ENCODE measurements at regions not wholly inside any gene's neighbourhood (a gene's known extent, or its start where the extent isn't known, plus 50 kb on each side); places are given as distances from the start of the nearest gene placed in this dataset.

DNA sequence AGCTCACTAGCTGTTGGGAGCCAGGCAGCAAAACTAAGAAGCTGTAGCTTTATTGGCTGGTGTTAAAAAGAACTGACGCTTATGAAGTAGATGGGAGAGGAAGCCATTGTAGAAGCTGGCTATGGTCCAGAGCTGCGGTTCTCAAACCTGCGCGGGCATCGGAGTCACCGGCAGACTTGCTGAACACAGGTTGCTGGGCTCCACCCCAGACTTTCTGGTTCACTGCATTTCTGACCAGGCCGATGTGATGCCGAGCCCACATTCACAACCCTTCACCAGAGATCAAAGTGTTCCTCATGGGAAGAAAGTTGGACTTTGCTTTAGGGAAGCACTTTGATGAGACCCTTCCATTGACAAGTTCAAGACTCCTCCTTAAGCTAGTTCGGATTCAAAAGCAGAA is 231.6 kb downstream of the QKI start:
- no peak for DNase-seq (ENCODE audit: low read depth)
- no peak overlapping the region for H3K4me2 ChIP-seq (ENCODE audit: low read length)
- TF ChIP-seq, protein P1, sequence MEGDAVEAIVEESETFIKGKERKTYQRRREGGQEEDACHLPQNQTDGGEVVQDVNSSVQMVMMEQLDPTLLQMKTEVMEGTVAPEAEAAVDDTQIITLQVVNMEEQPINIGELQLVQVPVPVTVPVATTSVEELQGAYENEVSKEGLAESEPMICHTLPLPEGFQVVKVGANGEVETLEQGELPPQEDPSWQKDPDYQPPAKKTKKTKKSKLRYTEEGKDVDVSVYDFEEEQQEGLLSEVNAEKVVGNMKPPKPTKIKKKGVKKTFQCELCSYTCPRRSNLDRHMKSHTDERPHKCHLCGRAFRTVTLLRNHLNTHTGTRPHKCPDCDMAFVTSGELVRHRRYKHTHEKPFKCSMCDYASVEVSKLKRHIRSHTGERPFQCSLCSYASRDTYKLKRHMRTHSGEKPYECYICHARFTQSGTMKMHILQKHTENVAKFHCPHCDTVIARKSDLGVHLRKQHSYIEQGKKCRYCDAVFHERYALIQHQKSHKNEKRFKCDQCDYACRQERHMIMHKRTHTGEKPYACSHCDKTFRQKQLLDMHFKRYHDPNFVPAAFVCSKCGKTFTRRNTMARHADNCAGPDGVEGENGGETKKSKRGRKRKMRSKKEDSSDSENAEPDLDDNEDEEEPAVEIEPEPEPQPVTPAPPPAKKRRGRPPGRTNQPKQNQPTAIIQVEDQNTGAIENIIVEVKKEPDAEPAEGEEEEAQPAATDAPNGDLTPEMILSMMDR (IDR thresholded peaks at IDR 0.05; ENCODE audit: insufficient read depth, low read depth, low read length): no peak
- no peak overlapping the region for H3K27ac ChIP-seq (ENCODE audit: low read depth, low read length)
- H3K4me3 ChIP-seq (ENCODE audit: insufficient read depth, low read depth, low read length): no peak overlapping the region
- H3K79me2 ChIP-seq (ENCODE audit: insufficient read depth, low read length): no peaks in the 10 kb centered on the region
- no peak overlapping the region for H3K9ac ChIP-seq (ENCODE audit: low read length)
- H4K20me1 ChIP-seq (ENCODE audit: insufficient read depth, low read length): no peaks in the 10 kb centered on the region
- Mint-ChIP-seq H3K4me1 (ENCODE audit: low read depth, unreplicated experiment) (no peaks in the 10 kb centered on the region), H3K27me3 (ENCODE audit: low read depth, unreplicated experiment) (peaks cover 13% of the 10 kb centered on the region), H3K36me3 (ENCODE audit: low read depth, unreplicated experiment) (peaks cover 2% of the 10 kb centered on the region), H3K9me3 (ENCODE audit: unreplicated experiment) (peaks cover 5% of the 10 kb centered on the region), H3K4me3 (ENCODE audit: unreplicated experiment) (no peak overlapping the region), H3K27ac (ENCODE audit: unreplicated experiment) (no peak overlapping the region)
- H3K9me3 ChIP-seq (ENCODE audit: insufficient read depth, low read depth, low read length): no peaks in the 10 kb centered on the region
- H3K27me3 ChIP-seq (ENCODE audit: insufficient read depth, low read length): no peaks in the 10 kb centered on the region
- FAIRE-seq: no peak
- H2AFZ ChIP-seq (ENCODE audit: low read depth, low read length): no peak overlapping the region
- no peaks in the 10 kb centered on the region for H3K4me1 ChIP-seq (ENCODE audit: insufficient read depth, low read length)
- no peaks in the 10 kb centered on the region for H3K36me3 ChIP-seq (ENCODE audit: insufficient read depth, low read length)

DNA sequence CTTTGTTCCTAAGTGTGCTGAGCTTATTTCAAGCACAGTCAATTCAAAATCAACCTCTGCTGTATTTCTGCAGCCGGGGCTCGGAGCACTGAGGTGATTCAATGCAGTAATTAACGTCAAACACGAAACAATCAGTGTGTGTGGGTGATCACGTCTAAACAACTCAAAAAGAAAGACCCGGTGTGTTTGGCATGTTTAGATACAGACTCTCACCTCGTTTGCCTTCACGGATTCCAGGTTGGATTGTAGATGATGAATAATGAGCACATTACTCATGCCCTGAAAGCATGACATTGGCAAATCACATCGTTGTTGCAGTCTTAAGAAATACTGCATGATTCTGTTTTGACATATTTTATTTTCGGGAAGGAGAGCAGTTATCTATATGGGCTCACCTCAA is 231.0 kb downstream of the QKI start:
- no peak overlapping the region for H3K4me2 ChIP-seq (ENCODE audit: low read length)
- DNase-seq (ENCODE audit: low read depth): peak; percentile 27
- no peaks in the 10 kb centered on the region for H4K20me1 ChIP-seq (ENCODE audit: insufficient read depth, low read length)
- no peaks in the 10 kb centered on the region for H3K79me2 ChIP-seq (ENCODE audit: insufficient read depth, low read length)
- peaks cover 13% of the 10 kb centered on the region for H3K27me3 Mint-ChIP-seq (ENCODE audit: low read depth, unreplicated experiment)
- FAIRE-seq: no peak
- H2AFZ ChIP-seq (ENCODE audit: low read depth, low read length): no peak overlapping the region
- peaks cover 5% of the 10 kb centered on the region for H3K9me3 Mint-ChIP-seq (ENCODE audit: unreplicated experiment)
- H3K27me3 ChIP-seq (ENCODE audit: insufficient read depth, low read length): no peaks in the 10 kb centered on the region
- no peak overlapping the region for H3K4me3 ChIP-seq (ENCODE audit: insufficient read depth, low read depth, low read length)
- no peaks in the 10 kb centered on the region for H3K4me1 Mint-ChIP-seq (ENCODE audit: low read depth, unreplicated experiment)
- no peak overlapping the region for H3K9ac ChIP-seq (ENCODE audit: low read length)
- H3K36me3 Mint-ChIP-seq (ENCODE audit: low read depth, unreplicated experiment): peaks cover 2% of the 10 kb centered on the region
- H3K4me3 Mint-ChIP-seq (ENCODE audit: unreplicated experiment): no peak overlapping the region
- H3K4me1 ChIP-seq (ENCODE audit: insufficient read depth, low read length): no peaks in the 10 kb centered on the region
- H3K9me3 ChIP-seq (ENCODE audit: insufficient read depth, low read depth, low read length): no peaks in the 10 kb centered on the region
- H3K36me3 ChIP-seq (ENCODE audit: insufficient read depth, low read length): no peaks in the 10 kb centered on the region
- no peak overlapping the region for H3K27ac ChIP-seq (ENCODE audit: low read depth, low read length)
- TF ChIP-seq, protein P1 (IDR thresholded peaks at IDR 0.05; ENCODE audit: insufficient read depth, low read depth, low read length): no peak
- TF ChIP-seq EZH2 (IDR thresholded peaks at IDR 0.05; ENCODE audit: insufficient read depth, low read length): no peak
- no peak overlapping the region for H3K27ac Mint-ChIP-seq (ENCODE audit: unreplicated experiment)

DNA sequence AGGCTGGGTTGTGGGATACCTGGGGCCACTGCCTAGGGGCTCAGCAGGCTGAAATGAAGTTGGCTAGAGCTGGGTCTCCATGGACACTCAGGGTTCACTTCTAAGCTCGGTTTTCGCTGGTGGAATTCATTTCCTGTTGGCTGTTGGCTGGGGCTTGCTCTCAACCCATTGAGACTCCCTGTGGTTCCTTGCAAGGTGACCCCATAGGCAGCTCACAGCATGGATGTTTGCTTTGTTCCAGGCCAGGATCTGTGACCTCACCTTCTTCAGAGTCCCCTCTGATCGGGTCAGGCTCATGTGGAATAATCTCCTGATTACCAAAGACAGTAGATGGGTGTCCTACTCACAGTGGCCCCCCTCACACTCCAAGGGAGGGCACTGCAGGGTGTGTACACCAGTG is 229.3 kb downstream of the QKI start:
- peaks cover 13% of the 10 kb centered on the region for H3K27me3 Mint-ChIP-seq (ENCODE audit: low read depth, unreplicated experiment)
- no peak overlapping the region for H3K9ac ChIP-seq (ENCODE audit: low read length)
- no peak overlapping the region for H3K27ac Mint-ChIP-seq (ENCODE audit: unreplicated experiment)
- H3K79me2 ChIP-seq (ENCODE audit: insufficient read depth, low read length): no peaks in the 10 kb centered on the region
- H3K4me3 Mint-ChIP-seq (ENCODE audit: unreplicated experiment): no peak overlapping the region
- no peaks in the 10 kb centered on the region for H3K27me3 ChIP-seq (ENCODE audit: insufficient read depth, low read length)
- no peaks in the 10 kb centered on the region for H3K9me3 ChIP-seq (ENCODE audit: insufficient read depth, low read depth, low read length)
- peaks cover 5% of the 10 kb centered on the region for H3K9me3 Mint-ChIP-seq (ENCODE audit: unreplicated experiment)
- H3K4me1 ChIP-seq (ENCODE audit: insufficient read depth, low read length): no peaks in the 10 kb centered on the region
- no peak overlapping the region for H3K4me3 ChIP-seq (ENCODE audit: insufficient read depth, low read depth, low read length)
- no peaks in the 10 kb centered on the region for H3K36me3 ChIP-seq (ENCODE audit: insufficient read depth, low read length)
- H4K20me1 ChIP-seq (ENCODE audit: insufficient read depth, low read length): no peaks in the 10 kb centered on the region
- H3K27ac ChIP-seq (ENCODE audit: low read depth, low read length): no peak overlapping the region
- no peak overlapping the region for H2AFZ ChIP-seq (ENCODE audit: low read depth, low read length)
- H3K4me2 ChIP-seq (ENCODE audit: low read length): no peak overlapping the region
- no peak for FAIRE-seq
- no peaks in the 10 kb centered on the region for H3K4me1 Mint-ChIP-seq (ENCODE audit: low read depth, unreplicated experiment)
- no peak for DNase-seq (ENCODE audit: low read depth)
- H3K36me3 Mint-ChIP-seq (ENCODE audit: low read depth, unreplicated experiment): peaks cover 2% of the 10 kb centered on the region
- TF ChIP-seq, protein P1 (IDR thresholded peaks at IDR 0.05; ENCODE audit: insufficient read depth, low read depth, low read length): no peak
- no peak for TF ChIP-seq EZH2 (IDR thresholded peaks at IDR 0.05; ENCODE audit: insufficient read depth, low read length)
